H9 (cell line): ENCODE measurements at regions not wholly inside any gene's neighbourhood (a gene's known extent, or its start where the extent isn't known, plus 50 kb on each side); places are given as distances from the start of the nearest gene placed in this dataset.

Experiments
- DNase-seq: peaks from one replicate; pipeline ENCODE4 v3.0.0-alpha.2; 2017
- H2AFZ ChIP-seq: one replicate; pipeline ENCODE4 v1.6.1; 2013; ENCODE audit warnings: mild to moderate bottlenecking, low read length, control low read depth, moderate library complexity
- H2AK5ac ChIP-seq: 2 replicates; pipeline ENCODE4 v1.6.1; 2013; ENCODE audit warnings: low read length, control low read depth, mixed read lengths; ENCODE audit not compliant: insufficient read length
- H2BK120ac ChIP-seq: one replicate; pipeline ENCODE4 v1.6.1; 2013; ENCODE audit warnings: low read depth, mild to moderate bottlenecking, low read length, control low read depth, inconsistent platforms; ENCODE audit not compliant: poor library complexity, severe bottlenecking
- H2BK12ac ChIP-seq: 2 replicates; pipeline ENCODE4 v1.6.1; 2013; ENCODE audit warnings: low read length, control low read depth, mixed read lengths, low read depth; ENCODE audit not compliant: insufficient read length
- H2BK15ac ChIP-seq: 2 replicates; pipeline ENCODE4 v1.6.1; 2013; ENCODE audit warnings: low read depth, low read length, control low read depth
- H2BK20ac ChIP-seq: one replicate; pipeline ENCODE4 v1.6.1; 2013; ENCODE audit warnings: low read depth, mild to moderate bottlenecking, low read length, control low read depth, inconsistent platforms; ENCODE audit not compliant: poor library complexity, severe bottlenecking
- H2BK5ac ChIP-seq: 2 replicates; pipeline ENCODE4 v1.6.1; 2013; ENCODE audit warnings: low read length, control low read depth, mixed read lengths; ENCODE audit not compliant: insufficient read length
- H3K14ac ChIP-seq: 2 replicates; pipeline ENCODE4 v1.6.1; 2013; ENCODE audit warnings: low read length, control low read depth; ENCODE audit not compliant: insufficient read depth
- H3K18ac ChIP-seq: 2 replicates; pipeline ENCODE4 v1.6.1; 2013; ENCODE audit warnings: low read depth, mild to moderate bottlenecking, mixed read lengths, low read length, control low read depth; ENCODE audit not compliant: insufficient read length
- H3K23ac ChIP-seq: 2 replicates; pipeline ENCODE4 v1.6.1; 2013; ENCODE audit warnings: low read length, control low read depth, mixed read lengths, low read depth; ENCODE audit not compliant: insufficient read length
- H3K23me2 ChIP-seq: 2 replicates; pipeline ENCODE4 v1.6.1; 2013; ENCODE audit warnings: low read depth, mild to moderate bottlenecking, mixed read lengths, low read length, control low read depth; ENCODE audit not compliant: insufficient read length, poor library complexity, severe bottlenecking
- H3K27ac ChIP-seq: 2 replicates; pipeline ENCODE4 v1.5.1; 2013; ENCODE audit warnings: low read length, control low read depth, mixed read lengths, low read depth; ENCODE audit not compliant: insufficient read length
- H3K27me3 ChIP-seq: 2 replicates; pipeline ENCODE4 v1.6.1; 2013; ENCODE audit warnings: low read length, control low read depth, inconsistent platforms; ENCODE audit not compliant: insufficient read depth
- H3K4ac ChIP-seq: 2 replicates; pipeline ENCODE4 v1.6.1; 2013; ENCODE audit warnings: low read depth, mild to moderate bottlenecking, control low read depth, inconsistent platforms, low read length, moderate library complexity
- H3K4me1 ChIP-seq: 2 replicates; pipeline ENCODE4 v1.6.1; 2013; ENCODE audit warnings: low read length, control low read depth, inconsistent platforms; ENCODE audit not compliant: insufficient read depth
- H3K4me2 ChIP-seq: 2 replicates; pipeline ENCODE4 v1.6.1; 2013; ENCODE audit warnings: low read length, control low read depth, mixed read lengths; ENCODE audit not compliant: insufficient read length, insufficient read depth
- H3K56ac ChIP-seq: 2 replicates; pipeline ENCODE4 v1.6.1; 2013; ENCODE audit warnings: low read depth, mild to moderate bottlenecking, mixed read lengths, low read length, control low read depth; ENCODE audit not compliant: insufficient read length
- H3K79me1 ChIP-seq: 2 replicates; pipeline ENCODE4 v1.6.1; 2013; ENCODE audit warnings: low read depth, mild to moderate bottlenecking, moderate library complexity, low read length, control low read depth, inconsistent platforms; ENCODE audit not compliant: insufficient read depth, poor library complexity, severe bottlenecking
- H3K79me2 ChIP-seq: 2 replicates; pipeline ENCODE4 v1.6.1; 2013; ENCODE audit warnings: low read length, control low read depth, inconsistent platforms; ENCODE audit not compliant: insufficient read depth
- H3K9ac ChIP-seq: 2 replicates; pipeline ENCODE4 v1.6.1; 2013; ENCODE audit warnings: low read length, control low read depth, mixed read lengths; ENCODE audit not compliant: insufficient read length; ENCODE audit errors: extremely low read depth
- H3K9me3 ChIP-seq: one replicate; pipeline ENCODE4 v1.6.1; 2013; ENCODE audit warnings: low read depth, low read length, inconsistent platforms; ENCODE audit not compliant: control insufficient read depth
- H3T11ph ChIP-seq: one replicate; pipeline ENCODE4 v1.6.1; 2013; ENCODE audit warnings: mild to moderate bottlenecking, low read length, control low read depth, inconsistent platforms
- H4K20me1 ChIP-seq: one replicate; pipeline ENCODE4 v1.6.1; 2013; ENCODE audit not compliant: control insufficient read depth, insufficient read length, insufficient read depth
- H4K5ac ChIP-seq: 2 replicates; pipeline ENCODE4 v1.6.1; 2013; ENCODE audit warnings: low read depth, mild to moderate bottlenecking, mixed read lengths, low read length, control low read depth; ENCODE audit not compliant: insufficient read length
- H4K8ac ChIP-seq: replicated peaks from 2 replicates; pipeline ENCODE4 v1.6.1; 2013; ENCODE audit warnings: low read length, control low read depth, mixed read lengths, low read depth; ENCODE audit not compliant: insufficient read length
- H4K91ac ChIP-seq: 2 replicates; pipeline ENCODE4 v1.6.1; 2013; ENCODE audit warnings: low read depth, mild to moderate bottlenecking, moderate library complexity, mixed read lengths, low read length, control low read depth; ENCODE audit not compliant: insufficient read length
- H3K27ac Mint-ChIP-seq, 3 experiments: 2 replicates in 2 of 3; 3 replicates in 1 of 3; pipeline ENCODE4 v1.8.0; 2020 to 2021; ENCODE audit warnings: mixed read lengths in 3 of 3, mild to moderate bottlenecking in 1 of 3, moderate library complexity in 1 of 3
- H3K27me3 Mint-ChIP-seq: 2 replicates; pipeline ENCODE4 v1.8.0; 2021; ENCODE audit warnings: low read depth, mild to moderate bottlenecking, moderate library complexity, mixed read lengths
- H3K36me3 Mint-ChIP-seq, 3 experiments: 2 replicates in 2 of 3; 3 replicates in 1 of 3; pipeline ENCODE4 v1.8.0; 2020 to 2021; ENCODE audit warnings: low read depth in 3 of 3, mixed read lengths in 3 of 3; ENCODE audit not compliant: insufficient read depth in 1 of 3
- H3K4me1 Mint-ChIP-seq, 2 experiments: 2 replicates each; pipeline ENCODE4 v1.8.0; 2020; ENCODE audit warnings: mixed read lengths in 2 of 2
- H3K4me3 Mint-ChIP-seq, 2 experiments: 2 replicates in 1 of 2; 3 replicates in 1 of 2; pipeline ENCODE4 v1.8.0; 2020 to 2021; ENCODE audit warnings: mild to moderate bottlenecking in 2 of 2, mixed read lengths in 2 of 2, moderate library complexity in 1 of 2
- H3K9me3 Mint-ChIP-seq, 2 experiments: 2 replicates in 1 of 2; 3 replicates in 1 of 2; pipeline ENCODE4 v1.8.0; 2020; ENCODE audit warnings: mild to moderate bottlenecking in 2 of 2, mixed read lengths in 2 of 2, moderate library complexity in 1 of 2
- WGBS: extraction: QIAGEN DNeasy Blood & Tissue Kit; methylation state at CpG from one replicate; pipeline ENCODE4 v1.1.7; 2013; ENCODE audit warnings: missing lambda C conversion rate, low lambda C conversion rate, mixed read lengths; ENCODE audit not compliant: insufficient read length; ENCODE audit errors: extremely low coverage; 5-methylcytosine and 5-hydroxymethylcytosine counted together
- TF ChIP-seq, protein P1 (sequence below): fragments of 200-600 bp; sonication (generic); conservative IDR thresholded peaks from 3 replicates; pipeline ENCODE4 v1.8.0; 2021; ENCODE audit warnings: antibody characterized with exemption, mild to moderate bottlenecking

DNA sequence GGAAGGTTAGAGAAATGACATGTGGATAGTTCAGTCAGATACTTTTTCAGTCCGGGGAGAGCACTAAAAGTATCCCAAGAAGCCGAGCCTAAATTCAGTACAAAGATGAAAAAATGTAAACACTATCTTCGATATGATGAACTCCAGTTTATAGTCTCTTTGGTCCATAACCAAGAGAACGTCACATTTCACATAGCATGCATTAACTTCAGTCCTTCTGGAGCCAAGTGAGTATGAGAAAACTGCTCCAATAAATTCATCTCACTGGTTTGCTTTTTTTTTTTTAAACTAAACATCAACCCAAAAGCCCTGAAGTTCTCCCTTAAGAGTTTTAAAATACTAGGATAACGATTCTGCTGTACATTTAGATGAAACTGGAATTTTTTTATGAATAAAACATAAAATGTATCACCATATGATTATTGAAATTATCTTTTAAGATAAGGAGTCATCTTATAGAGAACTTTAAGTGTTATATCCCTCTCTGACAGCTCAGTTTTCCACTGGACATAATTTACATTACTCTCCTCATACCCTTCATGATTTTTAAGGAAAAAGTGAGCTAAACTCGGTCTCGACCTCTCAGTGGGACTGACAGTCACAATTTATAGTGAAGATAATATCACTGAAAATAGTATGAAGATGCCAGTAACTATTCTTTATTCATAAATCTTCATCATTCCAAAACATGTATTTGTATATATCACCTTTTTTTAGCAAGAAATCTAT lies 841.5 kb upstream of the FLRT2 start:
- Histone ChIP-seq H3K4ac (no peak overlapping the region), H3T11ph (no peak overlapping the region), H2BK12ac (no peak overlapping the region), H3K23ac (no peak overlapping the region), H3K18ac (no peak overlapping the region), H2BK5ac (no peak overlapping the region), H3K9ac (no peak overlapping the region), H3K14ac (no peak overlapping the region), H3K9me3 (no peaks in the 10 kb centered on the region), H4K5ac (no peak overlapping the region), H2BK15ac (no peak overlapping the region), H3K27ac (no peak overlapping the region), H3K4me2 (no peak overlapping the region), H2AFZ (no peak overlapping the region), H3K79me1 (no peaks in the 10 kb centered on the region), H3K56ac (no peak overlapping the region), H2BK20ac (no peak overlapping the region), H4K8ac (no peak overlapping the region), H3K23me2 (no peaks in the 10 kb centered on the region), H3K79me2 (no peaks in the 10 kb centered on the region), H3K4me1 (no peaks in the 10 kb centered on the region), H2AK5ac (no peak overlapping the region), H3K27me3 (no peaks in the 10 kb centered on the region), H2BK120ac (no peak overlapping the region), H4K20me1 (no peaks in the 10 kb centered on the region), H4K91ac (no peak overlapping the region)
- no CpG with 5 or more reads among the region's 7 CpGs for WGBS
- H3K27me3 Mint-ChIP-seq, result no peaks in the 10 kb centered on the region
- TF ChIP-seq, protein P1, sequence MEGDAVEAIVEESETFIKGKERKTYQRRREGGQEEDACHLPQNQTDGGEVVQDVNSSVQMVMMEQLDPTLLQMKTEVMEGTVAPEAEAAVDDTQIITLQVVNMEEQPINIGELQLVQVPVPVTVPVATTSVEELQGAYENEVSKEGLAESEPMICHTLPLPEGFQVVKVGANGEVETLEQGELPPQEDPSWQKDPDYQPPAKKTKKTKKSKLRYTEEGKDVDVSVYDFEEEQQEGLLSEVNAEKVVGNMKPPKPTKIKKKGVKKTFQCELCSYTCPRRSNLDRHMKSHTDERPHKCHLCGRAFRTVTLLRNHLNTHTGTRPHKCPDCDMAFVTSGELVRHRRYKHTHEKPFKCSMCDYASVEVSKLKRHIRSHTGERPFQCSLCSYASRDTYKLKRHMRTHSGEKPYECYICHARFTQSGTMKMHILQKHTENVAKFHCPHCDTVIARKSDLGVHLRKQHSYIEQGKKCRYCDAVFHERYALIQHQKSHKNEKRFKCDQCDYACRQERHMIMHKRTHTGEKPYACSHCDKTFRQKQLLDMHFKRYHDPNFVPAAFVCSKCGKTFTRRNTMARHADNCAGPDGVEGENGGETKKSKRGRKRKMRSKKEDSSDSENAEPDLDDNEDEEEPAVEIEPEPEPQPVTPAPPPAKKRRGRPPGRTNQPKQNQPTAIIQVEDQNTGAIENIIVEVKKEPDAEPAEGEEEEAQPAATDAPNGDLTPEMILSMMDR, result no peak
- H3K9me3 Mint-ChIP-seq, result peaks cover 0 to 3% of the 10 kb centered on the region in 2 experiments; a peak in 1 of 5 replicates
- no peaks in the 10 kb centered on the region; a peak in 1 of 7 replicates for H3K36me3 Mint-ChIP-seq
- no peaks in the 10 kb centered on the region for H3K4me1 Mint-ChIP-seq
- H3K27ac Mint-ChIP-seq, result no peak overlapping the region
- DNase-seq, result no peak
- H3K4me3 Mint-ChIP-seq, result no peak overlapping the region
